Epidermal melanocyte (primary cell): ENCODE measurements at regions not wholly inside any gene's neighbourhood (a gene's known extent, or its start where the extent isn't known, plus 50 kb on each side); places are given as distances from the start of the nearest gene placed in this dataset.

Experiments
- DNase-seq: peaks from one replicate; pipeline ENCODE4 v3.0.0; 2011; ENCODE audit warnings: low spot score; ENCODE audit not compliant: insufficient read length

GRCh38 chr15:81608309-81608829, 234.4 kb upstream of the TMC3 start:
- no peak for DNase-seq

GRCh38 chr15:81604713-81605112, 230.7 kb upstream of the TMC3 start:
- DNase-seq, result no peak

GRCh38 chr15:81596159-81596865, 222.3 kb upstream of the TMC3 start:
- no peak for DNase-seq

- DNase-seq, result no peak
Measured at GRCh38 chr15:81595752-81596151, 221.7 kb upstream of the TMC3 start.

GRCh38 chr15:81589671-81590070, 215.7 kb upstream of the TMC3 start:
- no peak for DNase-seq

- DNase-seq, result no peak
Measured at GRCh38 chr15:81575436-81576123, 201.6 kb upstream of the TMC3 start.

- no peak for DNase-seq
Measured at GRCh38 chr15:81573098-81573746, 199.2 kb upstream of the TMC3 start.

- no peak for DNase-seq
Measured at GRCh38 chr15:81572190-81572589, 198.2 kb upstream of the TMC3 start.

GRCh38 chr15:81569286-81570080, 195.5 kb upstream of the TMC3 start:
- no peak for DNase-seq

- DNase-seq, result no peak
Measured at GRCh38 chr15:81567924-81568323, 193.9 kb upstream of the TMC3 start.

GRCh38 chr15:81562986-81563385, 189.0 kb upstream of the TMC3 start:
- no peak for DNase-seq

- DNase-seq, result no peak
Measured at GRCh38 chr15:81560405-81560804, 186.4 kb upstream of the TMC3 start.

GRCh38 chr15:81558056-81558455, 184.0 kb upstream of the TMC3 start:
- no peak for DNase-seq

- no peak for DNase-seq
Measured at GRCh38 chr15:81555346-81555745, 181.3 kb upstream of the TMC3 start.

- DNase-seq, result no peak
Measured at GRCh38 chr15:81548365-81549130, 174.5 kb upstream of the TMC3 start.

- DNase-seq, result no peak
Measured at GRCh38 chr15:81547521-81548132, 173.6 kb upstream of the TMC3 start.

- no peak for DNase-seq
Measured at GRCh38 chr15:81544385-81544784, 170.4 kb upstream of the TMC3 start.

- no peak for DNase-seq
Measured at GRCh38 chr15:81540909-81541308, 166.9 kb upstream of the TMC3 start.

GRCh38 chr15:81536356-81536755, 162.3 kb upstream of the TMC3 start:
- DNase-seq, result no peak

- DNase-seq, result no peak
Measured at GRCh38 chr15:81534124-81534523, 160.1 kb upstream of the TMC3 start.
